ENCODE measurements at regions not wholly inside any gene's neighbourhood (a gene's known extent, or its start where the extent isn't known, plus 50 kb on each side); places are given as distances from the start of the nearest gene placed in this dataset.

- DNase-seq (no peak), ATAC-seq (no peak)
- no peaks in the 10 kb centered on the region for H3K9me3 ChIP-seq
- H3K27me3 ChIP-seq, result peaks cover 0 to 2% (median 0%) of the 10 kb centered on the region in 7 donors
- TF ChIP-seq, protein P1, sequence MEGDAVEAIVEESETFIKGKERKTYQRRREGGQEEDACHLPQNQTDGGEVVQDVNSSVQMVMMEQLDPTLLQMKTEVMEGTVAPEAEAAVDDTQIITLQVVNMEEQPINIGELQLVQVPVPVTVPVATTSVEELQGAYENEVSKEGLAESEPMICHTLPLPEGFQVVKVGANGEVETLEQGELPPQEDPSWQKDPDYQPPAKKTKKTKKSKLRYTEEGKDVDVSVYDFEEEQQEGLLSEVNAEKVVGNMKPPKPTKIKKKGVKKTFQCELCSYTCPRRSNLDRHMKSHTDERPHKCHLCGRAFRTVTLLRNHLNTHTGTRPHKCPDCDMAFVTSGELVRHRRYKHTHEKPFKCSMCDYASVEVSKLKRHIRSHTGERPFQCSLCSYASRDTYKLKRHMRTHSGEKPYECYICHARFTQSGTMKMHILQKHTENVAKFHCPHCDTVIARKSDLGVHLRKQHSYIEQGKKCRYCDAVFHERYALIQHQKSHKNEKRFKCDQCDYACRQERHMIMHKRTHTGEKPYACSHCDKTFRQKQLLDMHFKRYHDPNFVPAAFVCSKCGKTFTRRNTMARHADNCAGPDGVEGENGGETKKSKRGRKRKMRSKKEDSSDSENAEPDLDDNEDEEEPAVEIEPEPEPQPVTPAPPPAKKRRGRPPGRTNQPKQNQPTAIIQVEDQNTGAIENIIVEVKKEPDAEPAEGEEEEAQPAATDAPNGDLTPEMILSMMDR (IDR thresholded peaks at IDR 0.05), result no peak
- no peaks in the 10 kb centered on the region for H3K36me3 ChIP-seq
- no peak overlapping the region for H3K27ac ChIP-seq
- WGBS, 2 donors, result 86 to 88% methylated on average over 8 of the region's 8 CpGs
- H3K4me1 ChIP-seq, result no peaks in the 10 kb centered on the region
- H3K4me3 ChIP-seq, result no peak overlapping the region
- intact Hi-C loops (cut with DNase I), result no loop called here
Observed at GRCh38 chr16:65342231-65342866, 220.5 kb upstream of the CDH11 start.

DNA sequence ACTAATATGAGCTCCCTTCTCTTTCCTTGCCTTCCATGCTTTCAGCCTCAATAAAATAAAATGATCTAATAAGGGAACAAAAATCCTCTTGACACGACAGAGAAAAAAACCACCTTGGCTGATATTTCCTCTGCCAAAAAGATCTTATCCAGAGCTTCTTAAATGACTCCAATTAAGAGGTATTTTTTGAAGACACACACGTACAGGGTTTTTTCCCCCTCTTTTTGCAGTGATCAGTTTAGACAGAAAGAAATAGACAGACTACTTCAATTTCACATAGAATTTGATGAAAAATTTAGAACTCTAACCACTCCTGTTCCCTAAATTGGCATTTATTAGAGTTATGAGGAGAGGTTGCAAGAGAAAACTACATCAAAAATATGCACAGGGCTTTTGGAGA is 217.2 kb upstream of the CDH11 start:
- H3K4me1 ChIP-seq, result no peaks in the 10 kb centered on the region
- 32 to 52% methylated on average over 2 of the region's 2 CpGs for WGBS, 2 donors
- TF ChIP-seq, protein P1 (IDR thresholded peaks at IDR 0.05), result no peak
- no peak overlapping the region for H3K27ac ChIP-seq
- no peaks in the 10 kb centered on the region for H3K36me3 ChIP-seq
- DNase-seq (no peak), ATAC-seq (no peak)
- H3K27me3 ChIP-seq, result peaks cover 0 to 4% (median 0%) of the 10 kb centered on the region in 7 donors
- H3K4me3 ChIP-seq, result no peak overlapping the region
- intact Hi-C loops (cut with DNase I), result loop anchor here in 1 of 10 donors (10.0 kb wide), 1 partner anchor 64 kb away; no protein-coding TSS in a partner anchor
- no peaks in the 10 kb centered on the region for H3K9me3 ChIP-seq

- Histone ChIP-seq H3K4me1 (no peaks in the 10 kb centered on the region), H3K27ac (no peak overlapping the region), H3K27me3 (peaks cover 0 to 4% (median 0%) of the 10 kb centered on the region in 7 donors), H3K4me3 (no peak overlapping the region), H3K36me3 (no peaks in the 10 kb centered on the region), H3K9me3 (no peaks in the 10 kb centered on the region)
- TF ChIP-seq, protein P1 (IDR thresholded peaks at IDR 0.05), result no peak
- intact Hi-C loops (cut with DNase I), result loop anchor here in 1 of 10 donors (10.0 kb wide), 1 partner anchor 61 kb away; no protein-coding TSS in a partner anchor
- DNase-seq (no peak), ATAC-seq (no peak)
- WGBS, 2 donors, result 88 to 90% methylated on average over 2 of the region's 2 CpGs
Observed at GRCh38 chr16:65336160-65336559, 214.3 kb upstream of the CDH11 start.

DNA sequence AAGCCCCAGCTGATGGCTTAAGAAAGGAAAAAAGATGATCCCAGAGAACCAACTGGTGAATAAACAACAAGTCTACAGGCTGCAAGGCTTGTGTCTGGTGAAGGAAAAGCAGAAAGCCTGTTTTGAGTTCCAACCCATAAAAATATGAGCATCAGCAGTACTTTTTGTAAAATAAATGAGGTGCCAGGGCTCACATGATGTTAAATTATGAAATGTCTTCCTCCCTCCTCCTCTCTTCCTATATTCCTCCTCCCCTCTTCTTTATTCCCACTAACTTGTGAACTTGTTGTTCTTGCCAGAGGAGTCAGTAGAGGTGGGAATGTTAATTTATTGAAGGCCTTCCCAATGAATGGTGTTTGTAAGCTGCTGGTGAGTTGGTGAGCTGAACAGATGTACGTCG is 212.2 kb upstream of the CDH11 start:
- intact Hi-C loops (cut with DNase I), result loop anchor here in 1 of 10 donors (10.0 kb wide), 1 partner anchor 59 kb away; no protein-coding TSS in a partner anchor
- DNase-seq, result no peak
- H3K9me3 ChIP-seq, result no peaks in the 10 kb centered on the region
- TF ChIP-seq, protein P1 (IDR thresholded peaks at IDR 0.05), result no peak
- ATAC-seq, result no peak
- H3K4me1 ChIP-seq, result no peaks in the 10 kb centered on the region
- no peaks in the 10 kb centered on the region for H3K36me3 ChIP-seq
- no peak overlapping the region for H3K4me3 ChIP-seq
- no peak overlapping the region for H3K27ac ChIP-seq
- H3K27me3 ChIP-seq, result peaks cover 0 to 4% (median 0%) of the 10 kb centered on the region in 7 donors
- WGBS, 2 donors, result 95 to 100% methylated on average over 2 of the region's 2 CpGs
